ENCODE measurements at regions not wholly inside any gene's neighbourhood (a gene's known extent, or its start where the extent isn't known, plus 50 kb on each side); places are given as distances from the start of the nearest gene placed in this dataset.

DNA sequence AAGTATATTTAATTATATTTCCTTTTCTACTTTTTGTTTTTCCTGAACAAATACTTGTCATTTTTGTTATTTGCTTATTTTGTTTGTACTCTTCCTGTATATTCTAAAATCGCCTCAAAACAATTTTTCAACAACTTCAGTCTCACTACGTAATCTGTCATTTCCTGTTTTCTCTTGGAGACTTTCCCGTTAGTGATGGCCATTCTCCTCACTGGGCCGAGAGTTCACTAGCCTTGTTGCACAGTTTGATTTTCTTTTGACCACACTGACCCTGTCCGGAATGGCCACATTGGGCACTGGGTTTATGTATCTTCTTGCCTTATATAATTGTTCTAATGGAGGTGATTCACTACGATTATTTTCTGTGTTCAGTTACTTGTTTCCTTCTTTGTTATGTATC lies 726.1 kb downstream of the FAM181B start:
- no peak overlapping the region for H3K27ac ChIP-seq (replicated peaks)
- DNase-seq (ENCODE audit: low read depth in 1 of 2, low spot score in 1 of 2), result no peak
- no peaks in the 10 kb centered on the region for H3K27me3 ChIP-seq (ENCODE audit: insufficient read depth, poor library complexity, severe bottlenecking)
- no peak overlapping the region for H3K4me3 ChIP-seq (replicated peaks; ENCODE audit: insufficient read depth, low read length)
- TF ChIP-seq, protein P1, sequence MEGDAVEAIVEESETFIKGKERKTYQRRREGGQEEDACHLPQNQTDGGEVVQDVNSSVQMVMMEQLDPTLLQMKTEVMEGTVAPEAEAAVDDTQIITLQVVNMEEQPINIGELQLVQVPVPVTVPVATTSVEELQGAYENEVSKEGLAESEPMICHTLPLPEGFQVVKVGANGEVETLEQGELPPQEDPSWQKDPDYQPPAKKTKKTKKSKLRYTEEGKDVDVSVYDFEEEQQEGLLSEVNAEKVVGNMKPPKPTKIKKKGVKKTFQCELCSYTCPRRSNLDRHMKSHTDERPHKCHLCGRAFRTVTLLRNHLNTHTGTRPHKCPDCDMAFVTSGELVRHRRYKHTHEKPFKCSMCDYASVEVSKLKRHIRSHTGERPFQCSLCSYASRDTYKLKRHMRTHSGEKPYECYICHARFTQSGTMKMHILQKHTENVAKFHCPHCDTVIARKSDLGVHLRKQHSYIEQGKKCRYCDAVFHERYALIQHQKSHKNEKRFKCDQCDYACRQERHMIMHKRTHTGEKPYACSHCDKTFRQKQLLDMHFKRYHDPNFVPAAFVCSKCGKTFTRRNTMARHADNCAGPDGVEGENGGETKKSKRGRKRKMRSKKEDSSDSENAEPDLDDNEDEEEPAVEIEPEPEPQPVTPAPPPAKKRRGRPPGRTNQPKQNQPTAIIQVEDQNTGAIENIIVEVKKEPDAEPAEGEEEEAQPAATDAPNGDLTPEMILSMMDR (IDR thresholded peaks at IDR 0.05; ENCODE audit: insufficient read depth, low read length), result no peak

DNA sequence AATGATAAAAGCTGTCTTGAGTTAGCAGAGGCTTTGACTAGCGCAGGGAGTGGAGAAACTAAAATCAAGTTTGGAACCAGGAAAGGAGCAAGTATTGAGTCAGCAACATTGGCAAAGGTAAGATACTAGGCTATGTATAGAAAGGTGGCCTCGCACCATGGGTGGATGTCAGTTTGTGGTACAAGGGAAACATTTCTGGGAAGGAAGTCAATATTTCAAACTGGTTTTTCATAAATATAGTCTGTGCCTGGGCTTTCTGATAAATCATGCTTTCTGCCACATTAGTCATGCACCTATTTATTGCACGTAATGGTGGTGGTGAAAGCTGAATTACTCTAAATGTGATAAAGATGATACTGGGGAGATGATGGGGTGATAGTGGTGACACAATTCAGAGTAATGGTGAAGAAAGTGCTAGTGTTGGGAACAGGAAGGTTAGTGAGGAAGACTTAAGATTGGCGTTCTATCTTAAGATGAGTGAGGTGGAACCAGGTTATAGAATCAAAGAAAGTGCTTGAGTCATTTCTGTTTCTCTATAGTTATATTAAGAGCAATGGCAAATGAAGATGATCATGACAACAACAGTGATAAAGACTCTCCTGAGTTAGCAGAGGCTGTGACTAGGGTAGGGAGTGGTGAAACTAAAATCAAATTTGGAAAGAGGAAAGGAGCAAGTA lies 729.0 kb downstream of the FAM181B start:
- TF ChIP-seq SPI1 (IDR thresholded peaks at IDR 0.05; ENCODE audit: borderline replicate concordance, low read depth), result no peak
- TF ChIP-seq, protein P2, sequence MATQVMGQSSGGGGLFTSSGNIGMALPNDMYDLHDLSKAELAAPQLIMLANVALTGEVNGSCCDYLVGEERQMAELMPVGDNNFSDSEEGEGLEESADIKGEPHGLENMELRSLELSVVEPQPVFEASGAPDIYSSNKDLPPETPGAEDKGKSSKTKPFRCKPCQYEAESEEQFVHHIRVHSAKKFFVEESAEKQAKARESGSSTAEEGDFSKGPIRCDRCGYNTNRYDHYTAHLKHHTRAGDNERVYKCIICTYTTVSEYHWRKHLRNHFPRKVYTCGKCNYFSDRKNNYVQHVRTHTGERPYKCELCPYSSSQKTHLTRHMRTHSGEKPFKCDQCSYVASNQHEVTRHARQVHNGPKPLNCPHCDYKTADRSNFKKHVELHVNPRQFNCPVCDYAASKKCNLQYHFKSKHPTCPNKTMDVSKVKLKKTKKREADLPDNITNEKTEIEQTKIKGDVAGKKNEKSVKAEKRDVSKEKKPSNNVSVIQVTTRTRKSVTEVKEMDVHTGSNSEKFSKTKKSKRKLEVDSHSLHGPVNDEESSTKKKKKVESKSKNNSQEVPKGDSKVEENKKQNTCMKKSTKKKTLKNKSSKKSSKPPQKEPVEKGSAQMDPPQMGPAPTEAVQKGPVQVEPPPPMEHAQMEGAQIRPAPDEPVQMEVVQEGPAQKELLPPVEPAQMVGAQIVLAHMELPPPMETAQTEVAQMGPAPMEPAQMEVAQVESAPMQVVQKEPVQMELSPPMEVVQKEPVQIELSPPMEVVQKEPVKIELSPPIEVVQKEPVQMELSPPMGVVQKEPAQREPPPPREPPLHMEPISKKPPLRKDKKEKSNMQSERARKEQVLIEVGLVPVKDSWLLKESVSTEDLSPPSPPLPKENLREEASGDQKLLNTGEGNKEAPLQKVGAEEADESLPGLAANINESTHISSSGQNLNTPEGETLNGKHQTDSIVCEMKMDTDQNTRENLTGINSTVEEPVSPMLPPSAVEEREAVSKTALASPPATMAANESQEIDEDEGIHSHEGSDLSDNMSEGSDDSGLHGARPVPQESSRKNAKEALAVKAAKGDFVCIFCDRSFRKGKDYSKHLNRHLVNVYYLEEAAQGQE (IDR thresholded peaks at IDR 0.05; ENCODE audit: insufficient replicate concordance, low read depth), result no peak
- no peak for TF ChIP-seq GABPA (IDR thresholded peaks at IDR 0.05; ENCODE audit: low read depth)
- TF ChIP-seq POLR2AphosphoS5 (IDR thresholded peaks at IDR 0.05; ENCODE audit: low read depth), result no peak
- TF ChIP-seq, protein P1 (IDR thresholded peaks at IDR 0.05; ENCODE audit: insufficient read depth, low read length), result no peak
- Histone ChIP-seq H3K27ac (replicated peaks) (no peak overlapping the region), H3K27me3 (ENCODE audit: insufficient read depth, poor library complexity, severe bottlenecking) (no peaks in the 10 kb centered on the region), H3K4me3 (replicated peaks; ENCODE audit: insufficient read depth, low read length) (no peak overlapping the region)
- DNase-seq (ENCODE audit: low read depth in 1 of 2, low spot score in 1 of 2), result no peak

DNA sequence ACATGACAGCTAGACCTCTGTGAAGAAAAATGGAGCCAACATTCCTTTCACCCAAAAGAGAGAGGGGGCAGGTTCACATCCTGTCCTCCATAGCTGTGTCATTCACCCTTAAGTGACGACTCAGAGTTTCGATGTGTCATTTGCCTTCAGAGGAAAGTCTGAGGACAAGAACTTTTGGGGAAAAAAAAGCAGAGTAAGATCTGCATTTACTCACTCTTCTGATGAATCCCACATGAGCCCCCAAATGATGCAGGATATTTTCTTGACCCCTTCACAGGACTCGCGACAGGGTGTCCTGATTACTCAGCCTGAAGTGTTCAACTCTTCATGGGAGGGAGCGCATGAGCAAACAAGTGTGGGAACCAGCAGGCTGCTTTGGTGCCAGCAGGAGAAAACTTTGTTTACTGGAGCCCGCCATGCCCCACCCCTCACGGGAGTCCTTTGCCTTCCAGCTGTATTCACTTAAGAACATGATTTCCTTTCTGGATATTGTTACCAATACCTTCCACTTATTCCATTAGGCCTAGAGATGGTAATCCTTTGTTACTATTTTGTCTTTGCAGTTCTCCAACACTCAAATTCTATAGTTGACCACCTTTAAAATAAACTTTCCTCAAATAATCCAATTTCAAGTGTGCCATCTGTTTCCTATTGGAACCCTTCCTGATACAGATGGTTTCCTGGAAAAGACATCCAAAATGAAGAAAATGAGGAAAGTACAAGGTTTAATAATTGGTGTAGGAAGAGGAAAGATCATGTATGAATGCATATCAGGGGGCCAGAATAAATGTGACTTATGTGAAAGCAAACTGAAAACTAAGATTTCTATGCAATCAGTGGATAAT lies 729.8 kb downstream of the FAM181B start:
- DNase-seq (ENCODE audit: low read depth in 1 of 2, low spot score in 1 of 2), result no peak
- TF ChIP-seq, protein P1 (IDR thresholded peaks at IDR 0.05; ENCODE audit: insufficient read depth, low read length), result no peak
- TF ChIP-seq POLR2AphosphoS5 (IDR thresholded peaks at IDR 0.05; ENCODE audit: low read depth), result no peak
- no peak for TF ChIP-seq SPI1 (IDR thresholded peaks at IDR 0.05; ENCODE audit: borderline replicate concordance, low read depth)
- TF ChIP-seq, protein P2 (IDR thresholded peaks at IDR 0.05; ENCODE audit: insufficient replicate concordance, low read depth), result no peak
- no peak for TF ChIP-seq GABPA (IDR thresholded peaks at IDR 0.05; ENCODE audit: low read depth)
- no peak overlapping the region for H3K4me3 ChIP-seq (replicated peaks; ENCODE audit: insufficient read depth, low read length)
- H3K27ac ChIP-seq (replicated peaks), result no peak overlapping the region
- no peaks in the 10 kb centered on the region for H3K27me3 ChIP-seq (ENCODE audit: insufficient read depth, poor library complexity, severe bottlenecking)

Data from HL-60 (cell line).